Activated CD8-positive, alpha-beta T cell treated with anti-CD3 and anti-CD28 coated beads for 36 hours (primary cell): ENCODE measurements at regions not wholly inside any gene's neighbourhood (a gene's known extent, or its start where the extent isn't known, plus 50 kb on each side); places are given as distances from the start of the nearest gene placed in this dataset.

ENCODE experiments used
- ATAC-seq: fragments of 200-7000 bp; cut with Tn5 transposase; one replicate; pipeline ENCODE4 v1.10.0; 2021; ENCODE audit warnings: mild to moderate bottlenecking, moderate library complexity
- CTCF ChIA-PET: fragments of 350-600 bp; sonication (Branson Sonifier 250); formaldehyde crosslinking; loops from one replicate; lab custom pipeline; 2021; ENCODE audit warnings: antibody characterized with exemption; lab: Charles Lee
- POLR2A ChIA-PET: fragments of 350-600 bp; sonication (Branson Sonifier 250); formaldehyde crosslinking; loops from one replicate; lab custom pipeline; 2021; ENCODE audit warnings: antibody characterized with exemption; lab: Charles Lee
- DNase-seq: peaks from one replicate; pipeline ENCODE4 v3.0.0-alpha.2; 2020
- H3K27ac Mint-ChIP-seq: one replicate; pipeline ENCODE4 v1.8.0; 2021; ENCODE audit warnings: mild to moderate bottlenecking, mixed read lengths
- H3K27me3 Mint-ChIP-seq: one replicate; pipeline ENCODE4 v1.8.0; 2021; ENCODE audit warnings: mixed read lengths
- H3K36me3 Mint-ChIP-seq: one replicate; pipeline ENCODE4 v1.8.0; 2021; ENCODE audit warnings: low read depth, mixed read lengths
- H3K4me1 Mint-ChIP-seq: one replicate; pipeline ENCODE4 v1.8.0; 2021; ENCODE audit warnings: low read depth, mixed read lengths
- H3K4me3 Mint-ChIP-seq: one replicate; pipeline ENCODE4 v1.8.0; 2021; ENCODE audit warnings: mild to moderate bottlenecking, moderate library complexity, mixed read lengths
- H3K9me3 Mint-ChIP-seq: one replicate; pipeline ENCODE4 v1.8.0; 2021; ENCODE audit warnings: mixed read lengths
- CTCF ChIP-seq: fragments of 200-600 bp; IDR thresholded peaks from one replicate; pipeline ENCODE4 v1.8.0; 2022; ENCODE audit warnings: antibody characterized with exemption, mild to moderate bottlenecking
- intact Hi-C: fragments of 100-400 bp; cut with micrococcal nuclease; formaldehyde crosslinking; loops from one replicate; pipeline ENCODE4 v1.10.0; 2022

- Mint-ChIP-seq H3K27me3 (peaks cover 3% of the 10 kb centered on the region), H3K36me3 (no peaks in the 10 kb centered on the region), H3K4me1 (peaks cover 2% of the 10 kb centered on the region), H3K4me3 (no peak overlapping the region), H3K27ac (no peak overlapping the region), H3K9me3 (no peaks in the 10 kb centered on the region)
- no peak for TF ChIP-seq CTCF
- POLR2A ChIA-PET = no interaction called here
- DNase-seq (peak; percentile 7), ATAC-seq (no peak)
- CTCF ChIA-PET = no interaction called here
- intact Hi-C loops = no loop called here
Measured at GRCh38 chr18:22467760-22468553, 50.2 kb upstream of the CTAGE1 start.

GRCh38 chr18:22468554-22468891, 50.8 kb upstream of the CTAGE1 start:
- Mint-ChIP-seq H3K4me3 (no peak overlapping the region), H3K4me1 (peaks cover 2% of the 10 kb centered on the region), H3K36me3 (no peaks in the 10 kb centered on the region), H3K27me3 (peaks cover 3% of the 10 kb centered on the region), H3K9me3 (no peaks in the 10 kb centered on the region), H3K27ac (no peak overlapping the region)
- ChIA-PET CTCF (no interaction called here), POLR2A (no interaction called here)
- DNase-seq (no peak), ATAC-seq (no peak)
- intact Hi-C loops = no loop called here
- no peak for TF ChIP-seq CTCF

GRCh38 chr18:22469061-22469734, 51.5 kb upstream of the CTAGE1 start:
- no peak for TF ChIP-seq CTCF
- Mint-ChIP-seq H3K27me3 (peaks cover 4% of the 10 kb centered on the region), H3K9me3 (no peaks in the 10 kb centered on the region), H3K4me3 (no peak overlapping the region), H3K4me1 (peaks cover 2% of the 10 kb centered on the region), H3K36me3 (no peaks in the 10 kb centered on the region), H3K27ac (no peak overlapping the region)
- DNase-seq (no peak), ATAC-seq (no peak)
- POLR2A ChIA-PET = interaction anchor here (0.6 to 0.8 kb wide), 2 partner anchors 11 to 13 kb away, joined by 3 to 4 read pairs; no protein-coding TSS in a partner anchor
- CTCF ChIA-PET = no interaction called here
- intact Hi-C loops = no loop called here

DNA sequence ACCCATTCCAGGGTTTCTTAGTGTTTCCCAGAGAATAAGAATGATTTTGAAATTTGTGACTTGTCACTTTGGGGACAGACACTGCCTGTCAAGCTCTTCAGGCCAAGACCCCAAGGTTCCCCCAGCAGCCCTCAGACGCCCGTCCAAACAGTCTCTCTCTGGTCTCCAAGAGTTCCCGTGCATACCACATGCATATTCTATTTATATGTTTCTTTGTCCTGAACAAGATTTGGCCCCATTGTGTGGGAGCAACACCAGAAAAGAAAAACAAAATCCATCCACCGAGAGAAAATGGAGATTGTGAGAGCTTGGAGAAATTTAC, 52.2 kb upstream of the CTAGE1 start:
- ChIA-PET CTCF (no interaction called here), POLR2A (no interaction called here)
- ATAC-seq (no peak), DNase-seq (no peak)
- intact Hi-C loops = no loop called here
- Mint-ChIP-seq H3K36me3 (no peaks in the 10 kb centered on the region), H3K4me1 (peaks cover 2% of the 10 kb centered on the region), H3K4me3 (no peak overlapping the region), H3K27me3 (peaks cover 2% of the 10 kb centered on the region), H3K9me3 (no peaks in the 10 kb centered on the region), H3K27ac (no peak overlapping the region)
- TF ChIP-seq CTCF = no peak
